Fibroblast of villous mesenchyme (primary cell): ENCODE measurements at regions not wholly inside any gene's neighbourhood (a gene's known extent, or its start where the extent isn't known, plus 50 kb on each side); places are given as distances from the start of the nearest gene placed in this dataset.

Experiments used
- DNase-seq: peaks from one replicate; pipeline ENCODE4 v3.0.0-alpha.2; 2010; ENCODE audit warnings: low read depth
- H3K4me3 ChIP-seq: 2 replicates; pipeline ENCODE4 v1.5.1; 2011; ENCODE audit warnings: low read depth, mild to moderate bottlenecking, low read length
- CTCF ChIP-seq: IDR thresholded peaks from 2 replicates; pipeline ENCODE4 v1.5.1; 2012; ENCODE audit warnings: low read depth, mild to moderate bottlenecking, low read length; ENCODE audit not compliant: insufficient read depth

- no peak overlapping the region for H3K4me3 ChIP-seq
- no peak for TF ChIP-seq CTCF
- DNase-seq: no peak
Observed at GRCh38 chr22:34797826-34798225, 268.1 kb upstream of the ISX start.

GRCh38 chr22:34798605-34799004 lies 267.4 kb upstream of the ISX start:
- H3K4me3 ChIP-seq: no peak overlapping the region
- no peak for DNase-seq
- no peak for TF ChIP-seq CTCF

GRCh38 chr22:34800260-34800980 lies 265.5 kb upstream of the ISX start:
- no peak for TF ChIP-seq CTCF
- DNase-seq: no peak
- H3K4me3 ChIP-seq: no peak overlapping the region

GRCh38 chr22:34801221-34801620 lies 264.7 kb upstream of the ISX start:
- no peak for TF ChIP-seq CTCF
- no peak for DNase-seq
- no peak overlapping the region for H3K4me3 ChIP-seq

GRCh38 chr22:34804091-34804490 lies 261.9 kb upstream of the ISX start:
- DNase-seq: no peak
- H3K4me3 ChIP-seq: no peak overlapping the region
- no peak for TF ChIP-seq CTCF

- DNase-seq: no peak
- no peak for TF ChIP-seq CTCF
- H3K4me3 ChIP-seq: no peak overlapping the region
Observed at GRCh38 chr22:34804604-34805003, 261.4 kb upstream of the ISX start.

- H3K4me3 ChIP-seq: no peak overlapping the region
- no peak for TF ChIP-seq CTCF
- DNase-seq: no peak
Observed at GRCh38 chr22:34805771-34806170, 260.2 kb upstream of the ISX start.
